DMS79 treated with DMSO at 0.1 percent for 48 hours (cell line): ENCODE measurements at regions not wholly inside any gene's neighbourhood (a gene's known extent, or its start where the extent isn't known, plus 50 kb on each side); places are given as distances from the start of the nearest gene placed in this dataset.

ENCODE experiments used
- DNase-seq: peaks from one replicate; lab custom pipeline; 2025; lab: John Stamatoyannopoulos, UW

GRCh38 chr9:3732077-3733038 is 206.6 kb upstream of the RFX3 start:
- peak; percentile 81 for DNase-seq

GRCh38 chr9:3730511-3730922 is 204.7 kb upstream of the RFX3 start:
- no peak for DNase-seq

- DNase-seq = no peak
These were observed 195.3 kb upstream of the RFX3 start for GRCh38 chr9:3721096-3721495.

- DNase-seq = no peak
These were observed 193.5 kb upstream of the RFX3 start for GRCh38 chr9:3719286-3719685.

GRCh38 chr9:3716415-3716814 is 190.6 kb upstream of the RFX3 start:
- no peak for DNase-seq

- DNase-seq = peak; percentile 98
These were observed 182.9 kb upstream of the RFX3 start for GRCh38 chr9:3708751-3709150.

GRCh38 chr9:3704890-3705289 is 179.1 kb upstream of the RFX3 start:
- no peak for DNase-seq

GRCh38 chr9:3700772-3701171 is 175.0 kb upstream of the RFX3 start:
- no peak for DNase-seq

- no peak for DNase-seq
These were observed 174.1 kb upstream of the RFX3 start for GRCh38 chr9:3699883-3700282.

- DNase-seq = peak; percentile 90
These were observed 172.7 kb upstream of the RFX3 start for GRCh38 chr9:3698531-3698930.

- DNase-seq = peak; percentile 93
These were observed 172.3 kb upstream of the RFX3 start for GRCh38 chr9:3698076-3698475.

- DNase-seq = no peak
These were observed 170.6 kb upstream of the RFX3 start for GRCh38 chr9:3696368-3696767.

GRCh38 chr9:3692606-3693005 is 166.8 kb upstream of the RFX3 start:
- no peak for DNase-seq

- DNase-seq = no peak
These were observed 163.8 kb upstream of the RFX3 start for GRCh38 chr9:3689555-3689954.

- no peak for DNase-seq
These were observed 161.3 kb upstream of the RFX3 start for GRCh38 chr9:3687145-3687544.

- DNase-seq = no peak
These were observed 156.4 kb upstream of the RFX3 start for GRCh38 chr9:3682186-3682585.

GRCh38 chr9:3677541-3677940 is 151.7 kb upstream of the RFX3 start:
- no peak for DNase-seq

GRCh38 chr9:3676766-3677165 is 151.0 kb upstream of the RFX3 start:
- DNase-seq = no peak

- no peak for DNase-seq
These were observed 150.1 kb upstream of the RFX3 start for GRCh38 chr9:3675946-3676345.

GRCh38 chr9:3674561-3674960 is 148.8 kb upstream of the RFX3 start:
- no peak for DNase-seq

GRCh38 chr9:3672399-3672798 is 146.6 kb upstream of the RFX3 start:
- DNase-seq = no peak

GRCh38 chr9:3664044-3664443 is 138.2 kb upstream of the RFX3 start:
- DNase-seq = no peak

GRCh38 chr9:3662671-3663070 is 136.9 kb upstream of the RFX3 start:
- DNase-seq = no peak

- no peak for DNase-seq
These were observed 135.1 kb upstream of the RFX3 start for GRCh38 chr9:3660936-3661335.
